EH (cell line): ENCODE measurements at regions not wholly inside any gene's neighbourhood (a gene's known extent, or its start where the extent isn't known, plus 50 kb on each side); places are given as distances from the start of the nearest gene placed in this dataset.
A peak's percentile ranks its signal among the peaks of the same experiment; 100 is the strongest.

ENCODE experiments used
- DNase-seq: peaks from one replicate; pipeline ENCODE4 v3.0.0-alpha.2; 2015; ENCODE audit warnings: low read depth

- DNase-seq = no peak
Observed at GRCh38 chr5:175765858-175766257, 105.5 kb upstream of the CPLX2 start.

GRCh38 chr5:175766963-175767362 lies 104.4 kb upstream of the CPLX2 start:
- no peak for DNase-seq

DNA sequence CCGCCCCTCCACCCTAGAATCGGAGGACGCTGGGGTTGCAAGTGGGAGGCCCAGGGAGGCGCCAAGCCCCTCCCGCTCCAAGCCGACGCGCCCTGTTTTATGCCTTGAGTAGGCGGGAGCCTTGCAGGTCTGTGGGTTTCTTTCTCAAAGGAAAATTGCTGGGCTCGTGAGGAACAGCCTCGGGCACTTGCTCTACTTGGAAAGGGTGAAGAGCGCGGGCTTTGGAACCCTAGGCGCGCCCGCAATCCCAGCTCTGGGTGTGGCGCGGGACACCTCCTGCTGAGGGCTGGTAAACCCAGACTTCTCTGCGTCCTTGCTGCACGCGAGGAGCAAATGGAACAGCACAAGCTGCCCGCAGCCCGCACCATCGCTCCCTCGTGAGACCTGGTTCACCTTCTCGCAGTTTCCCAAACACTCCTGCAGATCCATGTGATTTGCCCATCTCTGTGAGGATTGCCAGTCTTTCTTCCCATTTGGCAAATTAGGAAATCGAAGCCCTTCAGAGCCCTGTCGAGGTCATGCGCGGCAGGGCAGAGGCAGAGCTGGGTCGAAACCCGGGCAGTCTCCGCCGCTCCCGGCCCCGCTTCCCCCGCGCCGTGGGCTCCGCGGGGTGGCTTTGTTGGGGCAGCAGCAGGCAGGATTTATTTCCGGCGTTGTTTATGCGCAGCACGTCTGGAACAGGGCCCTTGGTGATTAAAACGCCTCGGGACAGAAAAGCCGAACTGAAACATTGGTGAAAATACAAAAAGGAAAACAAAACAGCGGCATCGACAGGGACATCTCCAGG lies 98.4 kb upstream of the CPLX2 start:
- DNase-seq = peak; percentile 1

GRCh38 chr5:175773534-175774070 lies 97.8 kb upstream of the CPLX2 start:
- no peak for DNase-seq

DNA sequence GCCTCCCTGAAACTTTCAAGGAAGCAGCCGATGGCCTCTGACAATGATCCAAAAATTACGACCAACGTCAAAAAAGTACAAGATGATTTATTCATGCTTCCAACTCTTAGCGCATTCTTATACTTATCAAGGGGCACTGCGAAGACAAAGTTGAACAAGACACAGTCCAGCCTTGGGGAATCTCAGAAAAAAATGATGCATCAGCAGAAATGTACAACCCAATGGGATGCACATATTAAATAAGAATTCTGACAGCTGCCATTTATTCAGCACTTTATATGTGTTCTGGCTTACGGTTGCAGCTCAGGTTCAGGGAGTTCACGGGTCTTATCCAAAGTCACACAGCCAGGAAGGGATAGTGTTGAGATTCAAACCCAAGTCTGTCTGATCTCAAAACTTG lies 96.0 kb upstream of the CPLX2 start:
- no peak for DNase-seq

GRCh38 chr5:175778951-175779503 lies 92.4 kb upstream of the CPLX2 start:
- peak; percentile 12 for DNase-seq

DNA sequence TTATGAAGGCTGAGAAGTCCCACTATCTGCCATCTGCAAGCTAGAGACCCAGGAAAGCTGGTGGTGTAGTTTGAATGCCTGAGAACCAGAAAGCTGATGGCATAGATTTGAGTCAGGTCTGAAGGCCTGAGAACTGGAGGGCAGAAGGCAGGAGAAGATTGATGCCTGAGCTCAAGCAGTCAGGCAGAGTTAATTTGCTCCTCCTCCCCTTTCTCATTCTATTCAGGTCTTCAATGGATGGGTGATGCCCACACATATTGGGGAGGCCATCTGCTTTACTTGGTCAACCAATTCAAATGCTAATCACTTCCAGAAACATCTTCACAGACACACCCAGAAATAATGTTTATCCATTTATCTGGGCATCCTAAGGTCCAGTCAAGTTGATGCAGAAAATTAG lies 87.6 kb upstream of the CPLX2 start:
- DNase-seq = no peak

GRCh38 chr5:175784230-175784629 lies 87.1 kb upstream of the CPLX2 start:
- no peak for DNase-seq

- no peak for DNase-seq
Observed at GRCh38 chr5:175785681-175786080, 85.7 kb upstream of the CPLX2 start.

GRCh38 chr5:175788155-175788787 lies 83.1 kb upstream of the CPLX2 start:
- no peak for DNase-seq

GRCh38 chr5:175789670-175790069 lies 81.7 kb upstream of the CPLX2 start:
- peak; percentile 2 for DNase-seq

DNA sequence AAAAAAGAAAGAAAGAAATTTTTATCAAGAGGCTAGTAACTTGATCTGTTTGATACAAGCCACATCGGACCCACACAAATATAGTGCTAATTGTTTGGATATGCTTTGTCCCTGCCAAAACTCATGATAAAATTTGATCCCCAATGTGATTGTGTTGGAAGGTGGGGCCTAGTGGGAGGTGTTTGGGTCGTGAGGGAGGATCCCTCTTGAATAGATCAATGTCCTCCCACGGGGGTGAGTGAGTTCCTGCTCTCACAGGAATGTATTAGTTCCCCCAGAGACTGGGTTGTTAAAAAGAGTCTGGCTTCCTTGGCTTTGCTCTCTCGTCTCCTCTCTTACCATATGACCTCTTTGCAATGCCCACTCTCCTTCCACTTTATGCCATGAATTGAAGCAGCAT lies 80.6 kb upstream of the CPLX2 start:
- DNase-seq = no peak

- no peak for DNase-seq
Observed at GRCh38 chr5:175795959-175796358, 75.4 kb upstream of the CPLX2 start.

GRCh38 chr5:175796536-175797499 lies 74.6 kb upstream of the CPLX2 start:
- DNase-seq = peak; percentile 84

DNA sequence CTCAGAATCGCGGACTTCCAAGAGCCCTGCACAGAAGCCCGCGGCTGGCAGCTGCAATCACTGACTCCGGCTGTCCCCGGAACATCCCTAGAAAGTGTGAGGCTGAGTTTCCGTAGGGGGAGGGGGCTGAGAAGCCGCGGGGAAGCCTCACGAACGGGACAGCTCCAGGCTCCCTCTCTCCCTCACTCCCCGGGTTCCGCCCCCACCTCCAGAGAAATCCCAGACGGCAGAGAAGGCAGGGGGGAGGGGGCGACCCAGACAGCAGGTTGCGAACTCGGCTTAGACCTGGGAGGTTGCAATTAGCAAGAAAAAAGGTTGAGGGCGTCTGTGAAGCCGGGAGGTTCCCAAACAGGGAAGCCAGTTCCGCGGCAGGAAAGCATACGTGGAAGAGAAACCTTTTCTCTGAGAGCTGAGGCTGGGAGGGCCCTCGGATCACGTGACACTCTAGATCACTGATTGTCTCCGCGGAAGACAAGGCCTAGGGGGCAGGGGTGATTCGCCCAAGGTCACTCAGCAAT lies 73.8 kb upstream of the CPLX2 start:
- DNase-seq = no peak

GRCh38 chr5:175798626-175799025 lies 72.8 kb upstream of the CPLX2 start:
- no peak for DNase-seq

DNA sequence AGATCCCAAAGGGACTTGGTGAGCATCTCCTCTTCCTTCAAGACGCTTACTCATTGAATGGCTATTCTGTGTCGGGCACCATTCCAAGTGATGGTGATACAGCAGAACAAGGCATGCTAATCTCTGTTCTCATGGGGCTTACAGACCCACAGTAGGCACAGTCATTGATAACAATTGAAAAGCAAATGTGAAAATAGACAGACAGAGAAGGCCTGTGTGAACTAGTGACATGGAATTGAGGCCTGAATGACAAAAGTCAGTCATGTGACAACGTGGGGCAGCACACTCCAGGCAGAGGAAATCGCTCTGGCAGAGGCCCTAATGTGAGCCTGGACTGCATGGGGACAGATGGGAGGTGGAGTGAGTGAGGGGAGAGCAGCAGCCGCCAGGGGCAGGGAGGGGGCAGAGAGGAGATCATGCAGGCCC lies 70.7 kb upstream of the CPLX2 start:
- DNase-seq = peak; percentile 76

DNA sequence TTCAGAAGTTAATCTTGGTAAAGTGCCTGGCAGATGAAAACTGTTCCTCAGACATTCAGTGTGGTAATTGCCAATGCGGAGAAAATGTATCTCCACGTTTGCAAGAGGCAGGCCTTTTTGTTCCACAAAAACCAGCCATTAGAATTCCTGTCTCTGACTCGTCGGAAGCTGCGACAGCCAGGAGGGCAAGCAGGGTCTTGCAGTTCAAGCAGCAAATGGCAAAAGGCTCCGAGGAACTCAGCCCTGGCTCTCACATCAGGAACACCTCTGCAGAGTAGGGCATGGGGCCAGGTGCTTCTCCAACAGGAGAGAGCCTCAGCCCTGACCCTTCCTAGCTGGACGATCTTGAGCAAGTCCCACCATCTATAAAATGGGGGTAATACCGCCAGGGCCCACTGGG lies 69.0 kb upstream of the CPLX2 start:
- no peak for DNase-seq

DNA sequence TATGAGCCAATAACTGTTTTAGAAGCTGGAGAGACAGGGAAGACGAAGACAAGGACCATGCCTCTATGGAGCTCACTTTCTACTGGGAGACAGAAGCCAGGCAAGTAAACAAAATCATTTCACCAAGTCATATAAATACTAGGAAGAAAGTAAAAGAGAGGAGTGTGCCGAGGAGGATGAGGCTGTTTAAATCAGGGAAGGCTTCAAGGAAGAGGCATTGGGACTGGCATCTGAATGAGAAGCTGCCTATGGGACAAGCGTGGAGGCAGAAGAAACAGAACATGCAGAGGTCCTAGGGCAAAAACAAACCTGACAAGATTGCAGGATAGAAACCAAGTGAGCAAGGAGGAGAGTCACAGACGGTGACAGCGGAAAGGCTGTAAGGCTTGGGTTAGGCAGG lies 68.1 kb upstream of the CPLX2 start:
- no peak for DNase-seq

GRCh38 chr5:175803736-175804454 lies 67.5 kb upstream of the CPLX2 start:
- no peak for DNase-seq
